Kidney (tissue), 13 donors: ENCODE measurements at regions not wholly inside any gene's neighbourhood (a gene's known extent, or its start where the extent isn't known, plus 50 kb on each side); places are given as distances from the start of the nearest gene placed in this dataset.

Experiments
- DNase-seq, 5 donors: peaks; one replicate each; pipeline ENCODE4 v3.0.0-alpha.2; 2013 to 2020
- FAIRE-seq: peaks from 2 replicates; lab custom pipeline; 2012; peaks lifted over from hg19 to GRCh38; lab: Jason Lieb, UNC
- H3K27ac ChIP-seq, 2 donors: one replicate each; pipeline ENCODE4 v1.7.0; 2013; ENCODE audit warnings: low read depth in 2 of 2, low read length in 2 of 2, inconsistent platforms in 1 of 2
- H3K27me3 ChIP-seq: one replicate; pipeline ENCODE4 v1.7.1; 2013; ENCODE audit warnings: low read length, inconsistent platforms; ENCODE audit not compliant: control insufficient read depth, insufficient read depth
- H3K36me3 ChIP-seq, 3 donors: one replicate each; pipeline versions ENCODE4 v1.7.0 to v1.7.1; 2013; ENCODE audit warnings: low read length in 3 of 3, control low read depth in 1 of 3, inconsistent platforms in 1 of 3; ENCODE audit not compliant: insufficient read depth in 3 of 3, control insufficient read depth in 2 of 3
- H3K4me1 ChIP-seq, 3 donors: one replicate each; pipeline versions ENCODE4 v1.7.0 to v1.7.1; 2013; ENCODE audit warnings: low read length in 3 of 3, inconsistent platforms in 1 of 3, low read depth in 1 of 3; ENCODE audit not compliant: control insufficient read depth in 2 of 3, insufficient read depth in 2 of 3
- H3K4me3 ChIP-seq, 3 donors: one replicate each; pipeline versions ENCODE4 v1.7.0 to v1.8.1; 2013; ENCODE audit warnings: low read length in 3 of 3, control low read depth in 1 of 3, inconsistent platforms in 1 of 3
- H3K9ac ChIP-seq, 3 donors: one replicate each; pipeline versions ENCODE4 v1.7.0 to v1.7.1; 2013; ENCODE audit warnings: low read length in 3 of 3, control low read depth in 1 of 3, inconsistent platforms in 1 of 3
- H3K9me3 ChIP-seq, 3 donors: one replicate each; pipeline versions ENCODE4 v1.7.0 to v1.7.1; 2013; ENCODE audit warnings: low read length in 3 of 3, control low read depth in 1 of 3, inconsistent platforms in 1 of 3; ENCODE audit not compliant: control insufficient read depth in 2 of 3, insufficient read depth in 1 of 3
- CTCF ChIP-seq: IDR thresholded peaks from 3 replicates; pipeline ENCODE4 v1.5.1; 2012; ENCODE audit warnings: mild to moderate bottlenecking, moderate library complexity, borderline replicate concordance; ENCODE audit not compliant: insufficient read depth; ENCODE audit errors: extremely low read depth
- intact Hi-C: fragments of 100-400 bp; cut with DNase I; formaldehyde crosslinking; loops from one replicate; pipeline ENCODE4 v1.11.1; 2022
- donor health status: control.
- donor health status: control.
- donor health status: control.
- donor health status: control.
- donor health status: control.
- donor health status: DM: yes; HTN: yes; CAD: no.
- donor health status: Normal renal cell carcinoma (clear cell type).

DNA sequence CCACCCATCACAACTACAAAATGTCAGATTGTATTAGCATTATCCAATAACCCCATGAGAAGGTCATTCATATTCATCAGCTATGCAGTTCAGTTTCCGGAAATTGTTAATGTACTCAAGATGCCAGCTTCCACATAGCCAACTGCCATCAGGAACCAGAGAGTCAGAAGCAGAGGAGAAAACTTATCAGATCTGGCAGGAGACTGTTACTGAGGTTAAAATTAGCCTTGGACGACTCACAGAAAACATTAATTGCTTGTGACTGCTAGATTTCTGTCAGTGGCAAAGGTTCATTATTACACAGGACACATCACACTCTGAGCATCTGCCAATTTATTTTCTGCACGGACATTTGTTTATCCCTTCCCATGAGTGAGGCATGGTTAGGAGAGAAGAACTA, 352.8 kb downstream of the DHRSX start:
- Histone ChIP-seq H3K9ac (no peak overlapping the region), H3K36me3 (no peaks in the 10 kb centered on the region), H3K4me1 (no peaks in the 10 kb centered on the region), H3K9me3 (peaks cover 0 to 4% (median 0%) of the 10 kb centered on the region in 3 donors), H3K27me3 (no peaks in the 10 kb centered on the region), H3K27ac (no peak overlapping the region), H3K4me3 (no peak overlapping the region)
- DNase-seq (no peak), FAIRE-seq (no peak)
- intact Hi-C loops: no loop called here
- no peak for TF ChIP-seq CTCF

DNA sequence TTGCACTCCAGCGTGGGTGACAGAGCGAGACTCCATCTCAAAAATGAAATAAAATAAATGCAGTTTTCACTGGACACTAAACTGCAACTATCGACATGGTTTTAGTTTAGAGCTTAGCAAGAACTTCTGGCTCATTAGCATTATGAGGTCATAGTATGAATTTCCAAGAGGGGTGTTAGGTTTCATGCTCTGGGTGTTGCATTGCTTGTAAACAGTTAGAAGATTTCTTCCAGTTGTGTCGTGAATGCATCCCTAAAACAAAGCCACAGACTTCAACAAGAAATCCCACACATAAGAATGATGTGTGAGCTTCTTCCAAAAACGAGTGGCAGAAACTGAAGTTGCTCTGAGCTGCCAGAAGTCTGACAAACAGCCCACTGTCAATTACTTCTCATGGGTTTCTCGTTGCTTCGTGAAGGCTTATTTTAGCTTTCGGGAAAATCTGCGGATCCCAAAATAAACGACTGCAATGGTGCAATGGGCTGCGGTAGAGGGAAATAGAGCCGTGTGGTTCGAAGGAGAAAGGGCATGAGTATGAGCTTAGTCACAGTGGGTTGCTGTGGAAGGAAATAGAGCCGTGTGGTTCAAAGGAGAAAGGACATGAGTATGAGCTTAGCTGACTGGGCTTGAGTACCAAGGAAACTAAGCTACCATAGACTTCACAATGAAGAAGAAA, 354.9 kb downstream of the DHRSX start:
- Histone ChIP-seq H3K27me3 (no peaks in the 10 kb centered on the region), H3K4me1 (no peaks in the 10 kb centered on the region), H3K36me3 (no peaks in the 10 kb centered on the region), H3K27ac (no peak overlapping the region), H3K4me3 (no peak overlapping the region), H3K9ac (no peak overlapping the region), H3K9me3 (no peaks in the 10 kb centered on the region)
- no peak for FAIRE-seq
- no peak for TF ChIP-seq CTCF
- DNase-seq: peak in 1 of 5 donors; percentile 11
- intact Hi-C loops: no loop called here

DNA sequence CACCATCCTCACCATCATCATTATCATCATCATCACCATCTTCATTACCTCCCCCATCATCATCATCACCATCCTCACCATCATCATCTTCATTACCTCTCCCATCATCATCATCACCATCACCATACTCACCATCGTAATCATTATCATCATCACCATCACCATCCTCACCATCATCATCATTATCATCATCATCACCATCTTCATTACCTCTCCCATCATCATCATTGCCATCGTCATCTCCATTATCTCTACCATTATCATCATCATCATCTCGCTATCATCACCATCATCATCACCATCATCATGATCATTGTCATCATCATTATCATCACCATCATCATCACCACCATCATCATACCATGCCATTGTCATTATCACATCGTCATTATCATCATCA, 362.9 kb downstream of the DHRSX start:
- no peaks in the 10 kb centered on the region for H3K36me3 ChIP-seq
- H3K27me3 ChIP-seq: no peaks in the 10 kb centered on the region
- H3K27ac ChIP-seq: no peak overlapping the region
- intact Hi-C loops: no loop called here
- FAIRE-seq (no peak), DNase-seq (no peak)
- H3K4me1 ChIP-seq: no peaks in the 10 kb centered on the region
- H3K4me3 ChIP-seq: peak overlapping the region in 1 of 3 donors; percentile 11
- peaks cover 0 to 7% (median 0%) of the 10 kb centered on the region in 3 donors for H3K9me3 ChIP-seq
- no peak for TF ChIP-seq CTCF
- no peak overlapping the region for H3K9ac ChIP-seq

DNA sequence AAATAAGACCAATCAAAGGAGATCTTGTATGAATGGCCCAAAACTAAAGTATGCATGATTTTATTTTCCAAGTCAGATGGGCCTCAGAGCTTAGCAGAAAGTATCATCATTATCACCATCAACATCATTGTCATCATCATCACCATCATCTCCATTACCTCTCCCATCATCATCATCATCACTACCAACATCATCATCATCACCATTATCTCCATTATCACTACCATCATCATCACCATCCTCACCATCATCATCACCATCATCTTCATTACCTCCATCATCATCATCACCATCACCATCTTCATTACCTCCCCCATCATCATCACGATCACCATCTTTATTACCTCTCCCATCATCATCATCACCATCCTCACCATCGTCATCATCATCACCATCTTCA, 363.9 kb downstream of the DHRSX start:
- Histone ChIP-seq H3K9ac (no peak overlapping the region), H3K4me1 (no peaks in the 10 kb centered on the region), H3K27me3 (no peaks in the 10 kb centered on the region), H3K36me3 (no peaks in the 10 kb centered on the region), H3K4me3 (no peak overlapping the region), H3K9me3 (peaks cover 0 to 7% (median 0%) of the 10 kb centered on the region in 3 donors), H3K27ac (no peak overlapping the region)
- no peak for TF ChIP-seq CTCF
- DNase-seq: no peak
- FAIRE-seq: no peak
- intact Hi-C loops: no loop called here
